ENCODE measurements at regions not wholly inside any gene's neighbourhood (a gene's known extent, or its start where the extent isn't known, plus 50 kb on each side); places are given as distances from the start of the nearest gene placed in this dataset.

DNA sequence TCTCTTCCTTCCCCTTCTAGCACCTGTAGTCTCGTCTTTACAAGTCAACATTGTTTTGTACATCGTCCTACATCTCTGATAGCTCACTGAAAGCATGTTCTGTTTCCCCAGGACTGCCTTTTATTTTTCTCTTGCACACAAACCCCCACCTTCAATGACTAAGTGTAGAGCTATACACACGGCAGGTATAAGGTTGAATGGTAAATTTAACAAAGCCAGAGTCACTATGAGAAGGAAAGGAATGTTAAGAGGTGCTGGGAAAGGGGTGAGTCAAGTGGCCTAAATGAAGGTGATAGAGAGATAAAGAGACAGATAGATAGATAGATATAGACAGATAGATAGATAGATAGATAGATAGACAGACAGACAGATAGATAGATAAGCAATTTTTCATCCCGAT lies 134.3 kb upstream of the ATP1B1 start:
- no peak for DNase-seq

GRCh38 chr1:168972887-168973286 lies 133.6 kb upstream of the ATP1B1 start:
- DNase-seq: no peak

DNA sequence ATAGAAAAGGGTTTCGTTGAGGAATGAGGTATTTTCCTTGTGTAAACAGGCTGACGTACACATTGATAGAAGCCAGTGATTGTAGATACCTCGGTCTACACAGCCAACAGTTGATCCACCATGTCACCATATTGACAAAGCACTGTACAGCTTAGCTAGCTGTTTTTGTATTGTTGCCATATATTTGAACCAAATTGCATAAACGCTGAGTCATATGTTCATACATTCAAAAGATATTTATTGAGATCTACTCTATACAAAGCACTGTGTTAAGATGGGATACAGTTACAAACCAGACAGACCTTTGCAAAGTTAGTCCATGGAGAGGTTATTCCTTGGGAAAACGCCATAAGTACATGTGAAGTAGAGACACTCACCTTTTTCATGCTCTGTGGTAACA lies 132.4 kb upstream of the ATP1B1 start:
- DNase-seq: no peak

DNA sequence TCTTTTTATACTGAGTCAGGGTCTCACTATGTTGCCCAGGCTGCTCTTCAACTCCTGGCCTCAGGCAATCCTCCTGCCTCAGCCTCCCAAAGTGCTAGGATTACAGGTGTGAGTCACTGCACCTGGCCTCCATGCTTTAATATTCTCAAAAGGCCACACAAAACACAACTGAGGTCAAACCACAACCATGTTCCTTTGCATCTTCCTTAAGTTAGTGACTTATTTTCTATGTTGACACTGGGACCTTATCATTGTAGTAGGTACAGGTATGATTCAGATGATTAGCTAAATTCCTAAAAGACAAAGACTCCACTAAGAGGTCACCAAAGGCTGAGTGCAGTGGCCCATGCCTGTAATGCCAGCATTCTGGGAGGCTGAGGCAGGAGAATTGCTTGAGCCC lies 131.9 kb upstream of the ATP1B1 start:
- no peak for DNase-seq

DNA sequence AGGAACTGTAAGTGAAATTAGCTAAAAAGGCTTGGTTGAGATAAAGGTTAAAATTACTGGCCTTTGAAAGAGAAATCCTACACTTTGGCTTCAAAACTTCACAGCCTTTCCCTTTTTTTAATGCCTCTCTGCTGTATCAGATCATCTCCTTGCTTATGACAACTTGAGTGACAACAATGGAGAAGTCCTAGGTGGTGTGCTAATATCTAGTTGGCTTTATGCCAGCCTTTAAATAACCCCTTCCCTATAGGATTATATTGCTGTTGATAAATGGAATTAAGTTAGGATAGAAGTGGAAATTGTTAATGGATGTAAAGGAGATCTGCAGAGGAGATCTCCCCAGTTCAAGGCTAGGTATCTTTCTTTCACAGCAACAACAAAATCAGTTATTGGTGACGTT lies 130.2 kb upstream of the ATP1B1 start:
- no peak for DNase-seq

DNA sequence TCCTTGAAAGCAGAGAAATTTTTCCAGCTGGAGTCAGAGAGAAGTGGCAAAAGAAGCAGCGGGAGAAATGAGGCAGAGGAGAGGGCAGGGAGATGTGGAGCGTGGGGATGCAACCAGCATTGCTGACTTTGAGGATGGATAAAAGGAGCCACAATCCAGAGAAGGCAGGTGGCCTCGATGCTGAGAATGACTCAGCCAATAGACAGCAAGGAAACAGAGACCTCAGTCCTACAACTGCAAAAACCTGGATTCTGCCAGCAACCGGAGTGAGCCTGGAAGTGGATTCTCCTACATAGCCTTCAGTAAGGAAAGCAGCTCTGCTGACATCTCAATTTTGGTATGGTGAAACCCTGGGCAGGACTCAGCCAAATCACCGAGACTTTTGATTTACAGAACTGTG lies 128.9 kb upstream of the ATP1B1 start:
- no peak for DNase-seq

DNA sequence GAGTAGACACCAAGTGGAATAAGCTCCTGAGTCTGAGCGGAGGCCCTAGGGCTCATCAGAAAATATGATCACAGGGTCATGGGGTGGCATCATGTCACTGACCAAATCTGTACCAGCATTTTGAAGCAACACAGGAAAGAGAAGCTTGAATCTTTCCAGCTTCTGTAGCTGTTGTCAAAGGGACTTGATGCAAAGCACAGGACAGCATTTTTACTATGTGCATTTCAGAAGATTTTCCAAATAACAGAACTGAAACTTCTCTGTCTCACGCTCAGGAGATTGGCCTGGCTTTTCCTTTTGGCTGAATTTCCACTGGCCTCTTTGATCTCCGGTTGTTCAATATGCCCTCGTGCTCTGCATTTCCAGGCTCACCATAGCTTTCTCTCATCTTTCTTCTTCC lies 127.2 kb upstream of the ATP1B1 start:
- no peak for DNase-seq

DNA sequence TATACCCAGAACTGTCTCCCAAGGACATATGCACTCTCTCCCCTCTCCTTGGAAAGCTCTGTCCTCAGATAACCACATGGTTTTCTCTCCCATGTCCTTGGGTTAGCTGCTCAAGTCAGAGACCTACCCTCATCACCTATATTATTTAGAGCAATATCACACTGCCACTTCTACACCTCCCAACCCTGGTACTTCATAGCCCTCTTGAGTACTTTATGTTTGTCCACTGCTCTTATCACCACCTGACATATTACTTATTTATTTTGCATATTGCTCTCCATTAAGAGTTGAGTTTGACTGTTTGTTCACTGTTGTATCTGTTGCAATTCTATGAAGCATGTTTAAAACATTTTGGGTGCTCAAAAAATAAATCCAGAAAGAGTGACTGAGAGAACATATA lies 126.3 kb upstream of the ATP1B1 start:
- DNase-seq: no peak

DNA sequence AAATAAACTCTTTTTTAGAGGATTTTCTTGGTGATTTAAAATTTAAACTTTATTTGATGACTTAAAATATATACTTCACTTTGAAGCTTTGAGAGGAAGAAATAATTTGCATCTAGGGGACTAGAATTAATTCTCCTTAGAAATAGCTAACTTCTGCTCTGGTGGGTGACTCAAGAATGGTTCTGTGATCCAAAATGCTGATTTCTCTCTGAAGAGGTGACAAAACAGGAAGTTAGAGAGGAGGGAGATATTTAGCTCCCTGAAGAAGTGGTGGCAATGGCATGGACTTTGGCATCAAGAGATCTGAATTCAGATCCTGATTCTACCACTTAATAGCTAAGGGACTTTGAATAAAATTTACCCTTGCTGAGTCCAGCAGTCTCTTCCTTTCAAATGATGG lies 125.8 kb upstream of the ATP1B1 start:
- no peak for DNase-seq

- no peak for DNase-seq
These were observed 123.7 kb upstream of the ATP1B1 start for GRCh38 chr1:168982778-168983177.

DNA sequence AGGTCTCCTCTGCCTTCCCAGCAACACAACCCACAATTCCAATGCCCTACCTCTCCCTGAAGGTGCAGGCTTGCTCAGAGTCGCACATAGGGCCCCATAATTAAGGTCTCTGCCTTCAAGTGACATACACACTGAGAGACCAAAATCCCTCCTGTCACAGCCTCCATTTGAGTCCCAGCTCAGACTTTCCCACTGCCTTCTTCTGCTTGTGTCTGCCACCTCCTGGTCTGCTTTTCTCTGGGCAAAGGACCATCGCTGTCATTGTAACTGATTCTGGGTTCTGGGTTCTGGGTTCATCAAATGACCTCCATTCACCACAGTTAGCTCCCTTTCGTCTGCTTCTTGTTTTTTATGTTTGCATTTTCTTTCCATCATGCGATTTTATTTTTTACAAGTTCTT lies 119.2 kb upstream of the ATP1B1 start:
- DNase-seq: no peak

DNA sequence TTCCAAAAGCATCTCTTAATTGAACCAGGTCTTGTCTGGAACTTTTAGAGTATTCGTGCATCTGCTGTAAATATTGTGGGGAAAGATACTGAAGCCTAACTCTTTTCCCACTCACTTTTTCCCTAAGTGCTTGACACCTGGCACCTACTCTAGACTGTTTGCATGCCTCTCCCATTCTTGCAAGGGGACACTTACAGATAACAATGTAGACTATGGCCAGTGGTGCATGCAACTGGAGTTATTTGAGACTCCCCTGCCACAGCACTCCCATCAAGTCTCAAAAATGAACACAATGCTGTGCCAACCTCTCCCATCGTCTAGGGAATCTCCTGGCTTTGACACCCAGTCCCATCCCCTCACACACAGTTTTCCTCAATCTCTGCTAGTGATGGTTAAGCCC lies 118.6 kb upstream of the ATP1B1 start:
- no peak for DNase-seq

- no peak for DNase-seq
These were observed 116.5 kb upstream of the ATP1B1 start for GRCh38 chr1:168989985-168990384.

DNA sequence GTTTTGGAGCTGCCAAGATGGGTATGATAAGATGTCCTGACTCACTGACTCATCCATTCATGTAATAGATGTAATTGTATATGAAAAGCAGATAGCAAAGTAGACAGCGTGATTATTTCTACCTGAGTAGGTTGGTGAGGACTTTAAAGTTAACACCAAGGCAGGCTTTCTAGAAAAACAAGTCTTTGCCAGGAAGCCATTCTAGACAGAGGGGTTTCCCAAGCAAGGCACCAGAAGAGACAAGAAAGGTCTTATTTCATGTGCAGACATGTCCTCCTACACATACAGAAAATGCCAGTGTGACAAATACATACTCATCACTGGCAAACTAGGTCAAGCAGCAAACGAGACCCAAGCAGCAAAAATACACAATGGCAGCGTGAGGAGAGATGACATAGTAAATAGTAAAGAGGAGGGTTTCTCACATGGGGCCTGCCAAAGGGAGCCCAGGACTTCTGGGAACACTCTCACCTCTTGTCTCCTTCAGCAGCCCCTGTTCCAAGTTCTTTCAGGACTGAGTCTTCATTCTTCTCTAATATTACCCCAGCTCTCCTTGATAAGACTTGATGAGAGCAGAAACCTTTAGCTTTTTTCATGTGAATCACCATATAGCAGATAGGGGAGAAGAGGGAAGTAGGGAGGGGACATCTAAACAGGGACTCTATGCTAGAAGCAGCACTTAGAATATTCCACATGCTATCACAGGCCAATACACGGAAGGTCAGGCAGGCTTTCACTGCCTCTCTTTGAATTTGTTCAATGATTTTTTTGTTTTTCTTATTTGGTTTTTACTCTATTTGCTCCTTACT lies 114.6 kb upstream of the ATP1B1 start:
- DNase-seq: no peak

DNA sequence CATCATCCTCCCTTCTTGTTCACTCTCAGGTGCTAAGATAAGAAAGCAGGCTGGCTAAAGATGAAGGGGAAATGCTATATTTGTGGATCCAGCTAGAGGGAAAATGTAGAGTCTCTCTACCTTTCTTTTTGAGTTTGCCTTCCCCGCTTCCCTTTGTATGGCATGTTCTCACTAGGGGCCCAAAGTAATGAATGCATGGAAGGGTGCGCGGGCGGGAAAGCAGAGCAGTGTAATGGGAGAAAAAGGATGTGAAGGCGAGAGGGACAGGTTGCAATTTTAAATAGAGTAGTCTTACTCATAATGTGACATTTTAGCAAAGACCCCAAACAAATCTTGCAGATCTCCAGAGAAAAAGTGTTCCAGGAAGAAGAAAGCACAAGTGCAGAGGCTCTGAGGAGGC lies 105.1 kb upstream of the ATP1B1 start:
- no peak for DNase-seq

DNA sequence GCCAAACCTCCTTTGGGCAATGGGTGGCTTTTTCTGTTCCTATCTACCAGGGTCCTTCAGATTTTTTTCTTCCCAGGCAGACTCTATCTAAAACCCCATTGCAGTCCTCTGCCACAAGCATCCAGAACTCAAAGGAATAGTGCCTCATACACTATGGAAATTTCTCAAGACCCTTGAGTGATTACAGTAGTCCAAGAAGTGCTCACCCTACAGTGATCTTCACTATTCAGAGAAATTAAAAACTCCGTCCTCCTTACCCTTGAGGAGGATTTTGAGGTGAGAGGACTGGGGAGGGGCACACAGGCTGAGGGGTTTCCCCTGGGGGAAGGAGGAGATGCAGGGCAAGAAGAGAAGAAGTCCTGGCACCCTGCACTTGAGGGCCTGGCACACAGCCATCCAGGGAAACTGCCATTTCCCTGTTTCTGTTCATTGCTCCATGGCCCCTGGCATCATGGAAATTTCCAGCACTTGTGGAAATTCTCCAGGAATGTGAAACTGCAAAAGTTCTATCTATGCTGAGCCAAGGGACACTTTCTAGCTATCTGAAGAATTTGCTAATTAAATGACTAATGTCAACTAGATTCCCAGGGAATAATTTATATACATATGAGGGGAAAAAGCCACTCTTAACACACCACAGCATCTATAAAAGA lies 102.5 kb upstream of the ATP1B1 start:
- no peak for DNase-seq

- DNase-seq: no peak
These were observed 100.7 kb upstream of the ATP1B1 start for GRCh38 chr1:169005776-169006175.

GRCh38 chr1:169009666-169010065 lies 96.8 kb upstream of the ATP1B1 start:
- no peak for DNase-seq

GRCh38 chr1:169012416-169012815 lies 94.1 kb upstream of the ATP1B1 start:
- DNase-seq: no peak

GRCh38 chr1:169013821-169014220 lies 92.7 kb upstream of the ATP1B1 start:
- no peak for DNase-seq

- no peak for DNase-seq
These were observed 91.0 kb upstream of the ATP1B1 start for GRCh38 chr1:169015464-169015863.

DNA sequence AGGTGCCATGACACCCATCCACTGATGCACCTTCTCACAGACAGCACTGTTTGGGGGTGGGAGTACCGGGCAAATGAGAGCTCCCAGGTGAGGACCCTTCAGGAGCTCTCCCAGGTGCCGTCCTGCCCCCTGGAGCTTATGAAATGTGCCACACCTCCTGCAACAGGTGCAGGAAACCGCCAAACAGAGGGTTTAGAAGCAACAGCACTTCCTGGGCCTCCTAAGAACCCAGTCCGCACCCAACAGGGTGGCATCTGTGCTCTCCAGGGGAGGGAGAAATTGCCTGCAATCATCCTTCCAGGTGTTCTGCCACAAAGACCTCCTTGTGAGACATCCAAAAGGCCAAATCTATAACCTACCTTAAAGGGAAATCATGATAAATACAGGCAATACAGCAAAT lies 87.7 kb upstream of the ATP1B1 start:
- DNase-seq: no peak

GRCh38 chr1:169019419-169020058 lies 87.0 kb upstream of the ATP1B1 start:
- no peak for DNase-seq

GRCh38 chr1:169020684-169021083 lies 85.8 kb upstream of the ATP1B1 start:
- no peak for DNase-seq

All from activated CD4-positive, alpha-beta T cell treated with anti-CD3 and anti-CD28 coated beads for 4 hours (primary cell).